ENCODE measurements at regions not wholly inside any gene's neighbourhood (a gene's known extent, or its start where the extent isn't known, plus 50 kb on each side); places are given as distances from the start of the nearest gene placed in this dataset.

DNA sequence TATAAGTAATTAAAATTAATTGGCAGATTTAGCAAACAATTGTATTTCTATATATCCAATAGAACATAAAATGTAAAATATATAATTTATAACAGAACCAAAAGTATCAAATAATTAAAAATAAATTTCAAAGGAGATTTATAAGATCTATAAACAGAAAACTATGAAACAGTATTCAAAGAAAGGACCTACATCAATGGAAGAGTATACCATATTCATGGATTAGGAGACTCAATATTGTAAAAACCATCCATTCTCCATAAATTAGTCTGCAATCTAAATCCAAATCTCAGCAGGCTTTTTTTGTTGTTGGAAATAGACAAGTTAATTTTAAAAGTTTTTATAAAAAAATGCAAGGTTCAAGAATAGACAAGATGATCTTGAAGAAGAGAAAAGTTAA is 149.0 kb upstream of the RUNX3 start:
- no peak for DNase-seq (ENCODE audit: low read depth, low spot score)
- TF ChIP-seq, protein P1, sequence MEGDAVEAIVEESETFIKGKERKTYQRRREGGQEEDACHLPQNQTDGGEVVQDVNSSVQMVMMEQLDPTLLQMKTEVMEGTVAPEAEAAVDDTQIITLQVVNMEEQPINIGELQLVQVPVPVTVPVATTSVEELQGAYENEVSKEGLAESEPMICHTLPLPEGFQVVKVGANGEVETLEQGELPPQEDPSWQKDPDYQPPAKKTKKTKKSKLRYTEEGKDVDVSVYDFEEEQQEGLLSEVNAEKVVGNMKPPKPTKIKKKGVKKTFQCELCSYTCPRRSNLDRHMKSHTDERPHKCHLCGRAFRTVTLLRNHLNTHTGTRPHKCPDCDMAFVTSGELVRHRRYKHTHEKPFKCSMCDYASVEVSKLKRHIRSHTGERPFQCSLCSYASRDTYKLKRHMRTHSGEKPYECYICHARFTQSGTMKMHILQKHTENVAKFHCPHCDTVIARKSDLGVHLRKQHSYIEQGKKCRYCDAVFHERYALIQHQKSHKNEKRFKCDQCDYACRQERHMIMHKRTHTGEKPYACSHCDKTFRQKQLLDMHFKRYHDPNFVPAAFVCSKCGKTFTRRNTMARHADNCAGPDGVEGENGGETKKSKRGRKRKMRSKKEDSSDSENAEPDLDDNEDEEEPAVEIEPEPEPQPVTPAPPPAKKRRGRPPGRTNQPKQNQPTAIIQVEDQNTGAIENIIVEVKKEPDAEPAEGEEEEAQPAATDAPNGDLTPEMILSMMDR (IDR thresholded peaks at IDR 0.05; ENCODE audit: insufficient read depth, low read length, missing control alignments): no peak
- ChIA-PET POLR2A (no interaction called here), CTCF (interaction anchor here (1.2 kb wide), 1 partner anchor 42 kb away, joined by 5 read pairs; no protein-coding TSS in a partner anchor)
- H3K4me3 ChIP-seq (ENCODE audit: low read depth, low read length): no peak overlapping the region

- POLR2A ChIA-PET: no interaction called here
- no peak overlapping the region for H3K4me3 ChIP-seq (ENCODE audit: low read depth, low read length)
- DNase-seq (ENCODE audit: low read depth, low spot score): no peak
- TF ChIP-seq, protein P1 (IDR thresholded peaks at IDR 0.05; ENCODE audit: insufficient read depth, low read length, missing control alignments): no peak
- CTCF ChIA-PET: no interaction called here
Observed at GRCh38 chr1:25074351-25075227, 144.5 kb upstream of the RUNX3 start.

- ChIA-PET POLR2A (no interaction called here), CTCF (interaction anchor here (0.8 to 2.4 kb wide), 3 partner anchors 7 to 239 kb away, joined by 3 to 9 read pairs (median 6); no protein-coding TSS in a partner anchor)
- H3K4me3 ChIP-seq (ENCODE audit: low read depth, low read length): no peak overlapping the region
- TF ChIP-seq, protein P1 (IDR thresholded peaks at IDR 0.05; ENCODE audit: insufficient read depth, low read length, missing control alignments): no peak
- DNase-seq (ENCODE audit: low read depth, low spot score): no peak
Observed at GRCh38 chr1:25073640-25074270, 143.7 kb upstream of the RUNX3 start.

- no peak overlapping the region for H3K4me3 ChIP-seq (ENCODE audit: low read depth, low read length)
- ChIA-PET POLR2A (no interaction called here), CTCF (interaction anchor here (1.1 to 3.3 kb wide), 4 partner anchors 8 to 140 kb away, joined by 3 to 11 read pairs (median 8); no protein-coding TSS in a partner anchor)
- TF ChIP-seq, protein P1 (IDR thresholded peaks at IDR 0.05; ENCODE audit: insufficient read depth, low read length, missing control alignments): no peak
- no peak for DNase-seq (ENCODE audit: low read depth, low spot score)
Observed at GRCh38 chr1:25072461-25072860, 142.4 kb upstream of the RUNX3 start.

DNA sequence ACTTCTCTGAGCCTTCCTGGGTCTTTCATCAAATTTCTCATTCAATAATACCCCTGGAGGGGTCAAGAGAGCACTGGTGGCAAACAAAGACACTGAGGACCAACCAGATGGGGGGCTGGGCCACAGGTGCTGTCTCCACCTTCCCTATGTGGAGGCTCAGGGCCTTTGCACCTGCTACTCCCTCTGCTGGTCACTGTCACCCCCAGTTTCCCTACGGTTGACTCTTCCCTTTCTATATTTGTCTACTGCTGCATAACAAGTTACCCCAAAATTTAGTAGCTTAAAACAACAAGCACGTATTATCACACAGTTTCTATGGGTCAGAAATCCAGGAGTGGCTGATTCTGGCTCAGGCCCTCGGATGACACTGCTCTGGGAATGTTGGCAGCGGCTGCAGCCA is 138.8 kb upstream of the RUNX3 start:
- ChIA-PET POLR2A (no interaction called here), CTCF (no interaction called here)
- no peak overlapping the region for H3K4me3 ChIP-seq (ENCODE audit: low read depth, low read length)
- TF ChIP-seq, protein P1 (IDR thresholded peaks at IDR 0.05; ENCODE audit: insufficient read depth, low read length, missing control alignments): no peak
- no peak for DNase-seq (ENCODE audit: low read depth, low spot score)

DNA sequence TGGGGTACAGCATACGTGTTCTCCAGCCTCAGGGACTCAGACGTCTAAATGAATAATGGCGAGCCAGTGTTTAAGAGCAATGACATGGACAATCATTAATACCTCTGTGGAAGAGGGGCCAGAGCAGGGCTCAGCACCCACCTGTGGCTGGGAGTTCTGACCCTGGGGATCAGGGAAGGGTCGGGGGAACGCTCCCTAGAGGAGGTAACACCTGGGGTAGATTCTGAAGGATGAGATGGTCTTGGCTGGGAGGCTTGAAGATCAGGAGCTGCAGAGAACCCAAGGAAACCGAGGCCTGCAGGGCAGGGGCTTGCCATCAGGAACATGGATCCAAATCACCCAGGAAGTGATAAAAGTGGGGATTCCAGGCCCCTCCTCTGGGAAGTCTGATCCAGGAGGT is 138.2 kb upstream of the RUNX3 start:
- TF ChIP-seq, protein P1 (IDR thresholded peaks at IDR 0.05; ENCODE audit: insufficient read depth, low read length, missing control alignments): no peak
- no peak for DNase-seq (ENCODE audit: low read depth, low spot score)
- H3K4me3 ChIP-seq (ENCODE audit: low read depth, low read length): no peak overlapping the region
- ChIA-PET POLR2A (no interaction called here), CTCF (no interaction called here)

Data from AG04449 (cell line).